Keratinocyte (primary cell): ENCODE measurements at regions not wholly inside any gene's neighbourhood (a gene's known extent, or its start where the extent isn't known, plus 50 kb on each side); places are given as distances from the start of the nearest gene placed in this dataset.

Experiments used
- DNase-seq: peaks from one replicate; pipeline ENCODE4 v3.0.0-alpha.2; 2011; ENCODE audit warnings: low read depth, missing footprints, low spot score
- FAIRE-seq: peaks from 2 replicates; lab custom pipeline; 2011; peaks lifted over from hg19 to GRCh38; lab: Jason Lieb, UNC
- H2AFZ ChIP-seq: 2 replicates; pipeline ENCODE4 v1.6.0; 2012; ENCODE audit warnings: low read length, control low read depth, inconsistent platforms; ENCODE audit not compliant: control insufficient read depth
- H3K27ac ChIP-seq: 2 replicates; pipeline ENCODE4 v1.5.1; 2011; ENCODE audit warnings: low read length; ENCODE audit not compliant: control insufficient read depth, insufficient read depth
- H3K27me3 ChIP-seq: 3 replicates; pipeline ENCODE4 v1.6.0; 2011; ENCODE audit warnings: low read length; ENCODE audit not compliant: control insufficient read depth, insufficient read depth; ENCODE audit errors: extremely low read depth
- H3K36me3 ChIP-seq, 2 experiments: 2 replicates in 1 of 2; 3 replicates in 1 of 2; pipeline ENCODE4 v1.5.1; 2011; ENCODE audit warnings: low read length in 2 of 2, mild to moderate bottlenecking in 1 of 2; ENCODE audit not compliant: control insufficient read depth in 2 of 2, insufficient read depth in 2 of 2; ENCODE audit errors: extremely low read depth in 1 of 2
- H3K4me1 ChIP-seq: 3 replicates; pipeline ENCODE4 v1.5.1; 2011; ENCODE audit warnings: low read length; ENCODE audit not compliant: control insufficient read depth, insufficient read depth; ENCODE audit errors: extremely low read depth
- H3K4me2 ChIP-seq: 3 replicates; pipeline ENCODE4 v1.6.0; 2011; ENCODE audit warnings: low read depth, low read length; ENCODE audit not compliant: control insufficient read depth, insufficient read depth; ENCODE audit errors: extremely low read depth
- H3K4me3 ChIP-seq, 3 experiments: fragments of 200-600 bp in 1 of 3; sonication (generic) in 1 of 3; 2 replicates in 2 of 3; 3 replicates in 1 of 3; pipeline ENCODE4 v1.5.1; 2011 to 2016; ENCODE audit warnings: low read length in 3 of 3, mild to moderate bottlenecking in 3 of 3, control low read depth in 2 of 3, inconsistent platforms in 1 of 3, low read depth in 1 of 3, mixed read lengths in 1 of 3, mixed run types in 1 of 3, moderate library complexity in 1 of 3; ENCODE audit not compliant: control insufficient read depth in 2 of 3, insufficient read depth in 2 of 3; ENCODE audit errors: extremely low read depth in 1 of 3
- H3K79me2 ChIP-seq: 2 replicates; pipeline ENCODE4 v1.6.0; 2012; ENCODE audit warnings: low read length; ENCODE audit not compliant: control insufficient read depth, insufficient read depth
- H3K9ac ChIP-seq: 3 replicates; pipeline ENCODE4 v1.6.0; 2011; ENCODE audit warnings: low read length; ENCODE audit not compliant: control insufficient read depth, insufficient read depth; ENCODE audit errors: extremely low read depth
- H3K9me1 ChIP-seq: 3 replicates; pipeline ENCODE4 v1.6.0; 2011; ENCODE audit warnings: low read length; ENCODE audit not compliant: control insufficient read depth, insufficient read depth; ENCODE audit errors: extremely low read depth
- H3K9me3 ChIP-seq: 2 replicates; pipeline ENCODE4 v1.5.1; 2012; ENCODE audit warnings: low read depth, low read length; ENCODE audit not compliant: control insufficient read depth
- H4K20me1 ChIP-seq: 3 replicates; pipeline ENCODE4 v1.6.0; 2011; ENCODE audit warnings: low read length; ENCODE audit not compliant: control insufficient read depth, insufficient read depth; ENCODE audit errors: extremely low read depth
- EZH2 ChIP-seq: IDR thresholded peaks from one replicate; pipeline ENCODE4 v1.6.1; 2012; ENCODE audit warnings: inconsistent platforms, mild to moderate bottlenecking, low read length, moderate library complexity
- dilution Hi-C: fragments of 300-500 bp; cut with MboI; formaldehyde crosslinking; loops from one replicate; pipeline ENCODE4 v1.7.0; 2020; ENCODE audit warnings: low sequenced_read_pairs; ENCODE audit not compliant: extremely low pct_ligation_motif_present
- TF ChIP-seq, protein P1 (sequence below), 3 experiments: IDR thresholded peaks in 1 of 3; conservative IDR thresholded peaks in 1 of 3; optimal IDR thresholded peaks in 1 of 3; 2 replicates in 2 of 3; 3 replicates in 1 of 3; pipeline versions ENCODE3 to v1.5.1; 2011; ENCODE audit warnings: low read length in 3 of 3, mild to moderate bottlenecking in 3 of 3, moderate library complexity in 2 of 3, control low read depth in 1 of 3, inconsistent platforms in 1 of 3; ENCODE audit not compliant: insufficient read depth in 2 of 3; ENCODE audit errors: extremely low read depth in 1 of 3

GRCh38 chr12:102567031-102567985, 86.9 kb upstream of the IGF1 start:
- no peak overlapping the region for H3K9ac ChIP-seq
- no peak overlapping the region for H3K4me2 ChIP-seq
- no peak overlapping the region for H3K27ac ChIP-seq
- FAIRE-seq = no peak
- no peak overlapping the region for H2AFZ ChIP-seq
- H3K27me3 ChIP-seq = no peaks in the 10 kb centered on the region
- no peaks in the 10 kb centered on the region for H3K79me2 ChIP-seq
- H3K4me3 ChIP-seq = no peak overlapping the region
- no peaks in the 10 kb centered on the region for H3K36me3 ChIP-seq
- H3K9me3 ChIP-seq = no peaks in the 10 kb centered on the region
- dilution Hi-C loops = no loop called here
- no peaks in the 10 kb centered on the region for H3K9me1 ChIP-seq
- TF ChIP-seq, protein P1, sequence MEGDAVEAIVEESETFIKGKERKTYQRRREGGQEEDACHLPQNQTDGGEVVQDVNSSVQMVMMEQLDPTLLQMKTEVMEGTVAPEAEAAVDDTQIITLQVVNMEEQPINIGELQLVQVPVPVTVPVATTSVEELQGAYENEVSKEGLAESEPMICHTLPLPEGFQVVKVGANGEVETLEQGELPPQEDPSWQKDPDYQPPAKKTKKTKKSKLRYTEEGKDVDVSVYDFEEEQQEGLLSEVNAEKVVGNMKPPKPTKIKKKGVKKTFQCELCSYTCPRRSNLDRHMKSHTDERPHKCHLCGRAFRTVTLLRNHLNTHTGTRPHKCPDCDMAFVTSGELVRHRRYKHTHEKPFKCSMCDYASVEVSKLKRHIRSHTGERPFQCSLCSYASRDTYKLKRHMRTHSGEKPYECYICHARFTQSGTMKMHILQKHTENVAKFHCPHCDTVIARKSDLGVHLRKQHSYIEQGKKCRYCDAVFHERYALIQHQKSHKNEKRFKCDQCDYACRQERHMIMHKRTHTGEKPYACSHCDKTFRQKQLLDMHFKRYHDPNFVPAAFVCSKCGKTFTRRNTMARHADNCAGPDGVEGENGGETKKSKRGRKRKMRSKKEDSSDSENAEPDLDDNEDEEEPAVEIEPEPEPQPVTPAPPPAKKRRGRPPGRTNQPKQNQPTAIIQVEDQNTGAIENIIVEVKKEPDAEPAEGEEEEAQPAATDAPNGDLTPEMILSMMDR (optimal IDR thresholded peaks at IDR 0.05 in 1 of 3, IDR thresholded peaks at IDR 0.05 in 1 of 3, conservative IDR thresholded peaks at IDR 0.05 in 1 of 3; ENCODE audit: extremely low read depth in 1 of 3, insufficient read depth in 2 of 3, low read length in 3 of 3) = no peak
- no peaks in the 10 kb centered on the region for H3K4me1 ChIP-seq
- no peak for DNase-seq
- H4K20me1 ChIP-seq = no peaks in the 10 kb centered on the region

DNA sequence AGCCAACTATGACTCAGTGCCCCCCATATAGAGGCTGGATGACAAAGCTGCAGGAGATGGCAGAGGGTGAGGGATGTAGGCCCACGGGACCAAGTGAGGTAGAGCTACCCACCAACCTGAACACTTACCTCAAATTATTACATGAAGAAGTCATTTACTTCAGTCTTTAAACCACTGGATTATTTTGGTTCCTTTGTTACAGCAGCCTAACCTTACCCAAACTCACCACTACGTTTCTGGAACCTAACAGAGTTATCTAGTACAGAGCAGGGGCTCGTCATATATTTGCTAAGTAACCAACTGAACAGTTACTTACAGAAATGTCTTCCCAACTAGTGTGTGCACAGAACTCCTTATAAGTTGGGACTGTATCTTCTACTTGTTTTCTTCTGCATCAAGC, 85.2 kb upstream of the IGF1 start:
- Histone ChIP-seq H3K4me2 (no peak overlapping the region), H3K27ac (no peak overlapping the region), H3K4me1 (no peaks in the 10 kb centered on the region), H3K4me3 (no peak overlapping the region), H3K36me3 (no peaks in the 10 kb centered on the region), H3K79me2 (no peaks in the 10 kb centered on the region), H3K9ac (no peak overlapping the region), H4K20me1 (no peaks in the 10 kb centered on the region), H3K27me3 (no peaks in the 10 kb centered on the region), H3K9me1 (no peaks in the 10 kb centered on the region), H3K9me3 (no peaks in the 10 kb centered on the region), H2AFZ (no peak overlapping the region)
- dilution Hi-C loops = no loop called here
- no peak for FAIRE-seq
- no peak for TF ChIP-seq EZH2
- TF ChIP-seq, protein P1 (optimal IDR thresholded peaks at IDR 0.05 in 1 of 3, IDR thresholded peaks at IDR 0.05 in 1 of 3, conservative IDR thresholded peaks at IDR 0.05 in 1 of 3; ENCODE audit: extremely low read depth in 1 of 3, insufficient read depth in 2 of 3, low read length in 3 of 3) = no peak
- no peak for DNase-seq
